ENCODE measurements at regions not wholly inside any gene's neighbourhood (a gene's known extent, or its start where the extent isn't known, plus 50 kb on each side); places are given as distances from the start of the nearest gene placed in this dataset.

DNA sequence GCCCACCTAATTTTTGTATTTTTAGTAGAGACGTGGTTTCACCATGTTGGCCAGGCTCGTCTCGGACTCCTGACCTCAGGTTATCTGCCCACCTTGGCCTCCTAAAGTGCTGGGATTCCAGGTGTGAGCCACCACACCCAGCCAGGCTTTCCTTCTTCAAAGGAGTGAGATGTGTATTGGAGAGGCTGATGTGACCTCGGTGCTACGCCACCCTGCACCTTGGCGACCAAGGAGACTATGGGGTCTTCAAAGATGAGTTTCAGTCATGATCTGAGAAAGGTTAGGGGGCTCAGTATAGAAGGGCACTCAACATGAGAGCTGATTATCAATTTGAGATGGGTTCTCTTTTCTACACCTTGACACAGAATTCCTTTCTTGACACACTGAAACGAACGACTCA is 284.2 kb upstream of the WWC1 start:
- DNase-seq, result no peak

DNA sequence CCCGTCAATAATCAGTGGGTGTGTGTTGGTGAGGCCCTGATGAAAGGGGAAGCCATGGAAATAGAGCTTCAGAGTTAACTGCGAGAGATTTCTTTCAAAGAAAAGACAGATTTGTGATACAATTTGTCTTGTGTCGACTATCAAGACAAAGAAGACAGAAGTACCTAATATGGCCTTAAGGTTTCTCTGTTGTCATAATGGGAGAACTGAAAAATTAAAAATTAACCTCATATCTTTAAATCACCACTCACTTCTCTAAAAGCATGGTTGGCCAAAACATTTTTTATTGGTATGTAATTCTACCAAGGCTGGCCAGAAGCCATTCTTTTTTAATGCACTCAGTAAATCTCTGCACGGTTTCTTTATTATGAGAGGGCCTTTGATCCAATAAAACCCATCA is 282.9 kb upstream of the WWC1 start:
- no peak for DNase-seq

DNA sequence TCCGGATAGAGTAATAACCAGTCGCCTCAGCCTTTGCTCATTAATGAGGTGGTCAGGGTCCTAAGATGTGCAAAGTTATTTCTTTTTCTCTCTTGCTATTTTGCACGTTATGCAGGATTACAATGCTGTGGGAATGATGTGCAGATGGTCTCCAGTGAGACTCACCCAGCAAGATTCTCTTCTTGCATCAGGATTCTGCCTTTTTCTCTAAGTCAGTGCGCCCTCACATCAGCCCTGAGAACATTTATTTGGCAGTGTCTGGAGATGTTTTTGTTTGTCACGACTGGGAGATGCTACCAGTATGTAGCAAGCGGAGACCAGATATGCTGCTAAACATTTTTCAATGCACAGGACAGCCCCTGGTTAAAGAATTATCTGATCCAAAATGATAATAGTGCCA is 280.3 kb upstream of the WWC1 start:
- no peak for DNase-seq

DNA sequence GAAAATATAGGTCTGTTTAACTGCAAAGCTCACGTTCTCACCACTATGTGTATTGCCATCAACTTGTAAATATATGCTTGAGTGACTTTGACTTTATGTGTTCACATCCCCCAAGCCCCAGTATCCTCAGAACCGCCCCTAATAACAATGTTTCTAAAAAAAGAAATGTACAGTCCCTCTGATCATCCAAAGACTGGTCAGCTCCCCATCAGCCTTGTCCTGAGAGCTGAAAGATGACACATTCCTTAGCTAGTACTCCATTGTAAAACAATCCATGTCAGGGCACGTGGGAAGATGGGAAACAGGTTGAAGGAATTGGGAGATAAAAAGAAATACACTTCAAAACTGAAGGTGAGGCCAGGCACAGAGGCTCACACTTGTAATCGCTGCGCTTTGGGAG is 279.4 kb upstream of the WWC1 start:
- DNase-seq, result no peak

DNA sequence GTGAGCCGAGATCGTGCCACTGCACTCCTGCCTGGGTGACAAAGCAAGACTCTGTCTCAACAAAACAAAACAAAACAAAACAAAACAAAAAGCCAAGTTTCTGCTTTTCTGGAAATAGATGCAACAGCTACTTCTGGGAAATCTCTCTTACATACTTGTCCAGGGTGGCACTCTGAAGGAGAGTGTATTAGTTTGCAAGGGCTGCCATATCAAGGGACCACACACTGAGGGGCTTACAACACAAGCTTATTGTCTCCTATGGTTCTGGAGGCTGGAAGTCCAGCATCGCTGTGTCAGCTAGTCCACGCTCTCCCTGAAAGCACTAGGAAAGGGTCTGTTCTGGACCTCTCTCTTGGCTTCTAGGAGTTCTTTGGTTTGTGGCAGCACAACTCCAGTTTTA is 277.9 kb upstream of the WWC1 start:
- DNase-seq, result no peak

DNA sequence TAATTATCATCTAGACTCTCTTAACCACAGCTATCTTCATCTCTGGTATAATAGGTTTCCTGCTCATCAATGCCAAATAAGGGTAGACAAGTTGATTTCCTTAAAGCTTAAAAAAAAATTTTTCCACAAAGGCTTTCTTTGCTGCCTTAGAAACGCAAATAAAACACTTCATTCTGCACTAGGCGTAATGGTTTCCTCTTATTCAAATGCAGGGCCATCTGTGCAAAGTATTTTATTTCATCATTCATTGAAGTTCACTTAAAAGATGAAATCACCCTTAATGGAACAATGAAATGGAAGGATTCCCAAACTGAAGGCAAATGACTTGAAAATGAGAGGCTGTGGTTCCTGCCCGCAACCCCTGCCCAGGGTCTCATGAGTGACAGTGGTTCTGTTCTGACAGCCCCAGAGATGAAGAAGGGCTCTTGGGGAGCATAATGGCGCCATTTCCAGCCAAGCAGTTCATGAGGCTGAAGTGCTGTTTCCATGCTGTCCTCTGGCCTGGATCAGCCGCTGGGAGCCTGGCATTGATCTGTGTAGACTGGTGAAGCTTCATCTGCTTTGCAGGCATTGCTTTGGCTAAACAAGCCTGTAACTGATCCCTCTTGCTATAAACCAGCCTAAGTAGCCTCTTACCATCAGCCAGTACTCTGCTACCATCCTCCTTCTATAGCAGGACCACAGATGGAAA is 276.9 kb upstream of the WWC1 start:
- DNase-seq, result no peak

DNA sequence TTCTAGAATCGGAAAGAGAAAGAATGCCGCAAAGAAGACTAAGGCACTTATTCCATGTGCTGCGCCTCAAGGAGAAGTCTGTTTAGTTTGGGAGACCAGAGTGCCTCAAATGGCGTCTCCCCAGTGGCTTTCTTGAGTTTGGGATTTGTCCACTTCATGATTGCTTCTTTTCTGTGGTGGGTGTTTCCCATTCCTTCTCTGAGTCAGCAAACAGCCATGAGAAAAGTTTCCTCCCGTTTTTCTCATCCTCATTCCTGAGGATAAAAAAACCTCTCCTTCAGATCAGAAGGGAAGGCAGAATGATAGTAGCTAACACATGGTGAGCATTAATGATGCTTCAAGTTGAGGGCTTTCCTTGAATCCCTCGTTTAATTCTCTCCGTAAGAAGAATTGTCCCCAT is 275.9 kb upstream of the WWC1 start:
- no peak for DNase-seq

DNA sequence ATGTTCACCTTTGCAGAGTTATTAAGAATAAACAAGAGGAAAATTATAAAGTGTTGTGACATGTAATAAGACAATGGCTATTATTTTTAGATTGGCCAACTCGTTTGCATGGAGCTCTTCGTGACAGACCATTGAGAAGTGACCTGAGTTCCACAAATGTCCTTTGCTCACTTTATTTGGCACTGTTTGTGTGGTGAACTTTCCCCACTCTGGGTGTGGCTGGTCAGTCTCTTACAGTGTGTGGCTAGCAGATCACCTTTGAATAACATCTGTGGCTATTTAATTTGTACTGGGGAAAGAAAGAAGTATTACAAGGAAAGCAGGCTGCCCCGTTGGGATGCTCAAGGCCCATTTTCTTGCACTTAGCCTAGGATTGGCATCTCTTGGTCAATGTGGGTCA is 274.1 kb upstream of the WWC1 start:
- no peak for DNase-seq

DNA sequence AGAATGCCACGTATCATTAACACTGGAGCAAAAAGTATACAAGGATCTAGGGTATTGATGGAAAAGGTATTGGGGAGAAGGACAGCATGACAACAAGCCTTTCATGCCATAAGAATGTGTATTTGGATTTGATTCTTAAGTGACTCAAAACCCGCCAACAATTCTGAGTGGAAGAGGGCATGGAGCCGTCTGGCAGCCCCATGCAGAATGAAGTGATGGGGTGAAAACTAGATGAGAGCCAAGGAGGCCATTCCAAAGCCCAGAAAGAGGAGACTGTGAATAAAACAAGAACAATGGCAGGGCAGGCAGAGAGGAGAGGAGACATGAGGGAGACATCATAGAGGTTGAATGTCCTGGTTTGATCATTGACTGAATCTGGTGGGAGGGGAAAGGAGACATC is 272.3 kb upstream of the WWC1 start:
- no peak for DNase-seq

DNA sequence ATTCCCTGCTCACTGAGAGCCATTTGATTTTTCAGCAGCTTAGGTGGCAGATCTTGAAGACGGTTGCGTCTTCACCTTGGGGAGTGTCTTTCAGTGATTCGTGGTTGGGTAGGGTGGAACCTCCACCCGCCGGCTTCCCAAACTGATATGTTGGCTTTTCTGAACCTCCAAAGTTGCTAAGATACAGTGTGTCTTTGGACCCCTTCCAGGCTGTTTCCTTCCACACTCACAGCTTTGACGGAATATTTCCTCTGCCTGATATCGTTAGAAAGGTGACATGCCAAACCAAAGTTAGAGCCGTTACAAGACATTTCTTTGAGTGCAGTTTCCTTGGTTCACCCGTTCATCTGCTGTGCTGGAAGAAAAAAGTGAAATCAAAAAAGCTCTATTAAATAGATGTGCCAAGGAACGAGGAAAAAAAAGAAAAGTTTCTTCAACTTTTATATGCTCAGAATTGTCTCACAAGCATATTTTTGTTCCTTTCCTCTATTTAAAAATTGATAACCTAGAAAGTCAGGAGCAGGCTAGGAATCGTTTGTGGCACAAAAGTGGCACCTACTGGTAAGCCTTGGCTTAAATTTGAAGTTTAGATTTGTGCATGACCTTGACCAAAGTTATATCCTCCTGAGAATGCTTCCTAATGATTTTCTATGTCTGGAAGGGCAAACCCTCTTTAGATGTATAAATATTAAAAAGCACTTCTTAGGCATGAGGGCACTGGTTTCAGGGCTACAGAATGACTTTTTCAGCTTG is 270.7 kb upstream of the WWC1 start:
- DNase-seq, result no peak

DNA sequence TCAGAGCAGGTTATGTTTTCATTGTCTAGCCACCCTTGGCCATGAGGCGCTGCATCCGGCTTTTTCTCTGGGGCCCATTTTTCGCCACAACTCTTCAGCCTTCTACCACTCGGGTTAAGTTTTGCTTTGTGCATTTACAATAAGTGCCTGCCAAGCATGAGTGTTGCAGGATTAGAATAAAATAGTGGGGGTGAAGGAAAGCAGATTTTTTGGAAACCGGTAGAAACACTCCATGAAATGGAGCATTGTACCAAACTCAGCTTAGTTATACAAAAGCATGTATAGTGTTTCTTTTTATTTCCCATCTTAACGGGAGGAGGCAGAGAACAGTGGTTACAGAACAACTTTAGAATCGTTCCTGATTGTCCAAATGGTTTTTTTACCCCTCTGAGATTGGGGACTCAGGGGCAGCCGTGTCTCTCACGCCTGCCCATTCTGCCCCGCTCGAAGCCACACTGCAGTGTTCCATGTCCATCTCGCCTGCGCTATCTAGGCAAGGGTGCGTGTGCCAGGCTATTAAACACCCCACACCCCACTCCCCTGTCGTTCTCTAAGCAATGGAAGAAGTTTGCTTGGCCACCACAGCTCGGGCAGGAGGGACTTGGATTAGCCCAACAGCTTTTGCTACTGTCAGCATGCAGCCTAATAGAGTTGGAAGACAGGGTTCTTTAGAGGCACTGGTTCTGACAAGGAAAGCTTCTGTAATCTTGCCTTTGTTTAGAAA is 268.8 kb upstream of the WWC1 start:
- DNase-seq, result no peak

DNA sequence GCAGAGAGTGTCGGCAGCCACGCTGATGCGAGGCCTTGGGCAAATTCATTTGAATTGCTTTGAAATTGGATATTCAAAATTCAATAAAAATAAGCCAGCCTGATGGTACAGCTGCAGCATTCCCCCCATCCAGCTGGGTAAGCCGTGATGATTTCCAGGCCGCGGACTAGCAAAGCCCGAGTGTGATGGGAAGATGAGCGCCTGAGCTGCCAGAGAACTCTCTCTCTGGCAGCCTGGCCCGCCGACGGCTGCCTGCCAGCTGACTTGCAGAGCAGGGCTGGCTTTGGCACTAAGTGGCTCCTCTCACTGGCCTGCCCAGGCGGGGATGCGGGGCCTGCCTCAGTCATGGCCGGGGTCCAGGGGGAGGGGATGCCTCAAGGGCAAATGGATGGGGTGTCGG is 268.3 kb upstream of the WWC1 start:
- DNase-seq, result no peak

DNA sequence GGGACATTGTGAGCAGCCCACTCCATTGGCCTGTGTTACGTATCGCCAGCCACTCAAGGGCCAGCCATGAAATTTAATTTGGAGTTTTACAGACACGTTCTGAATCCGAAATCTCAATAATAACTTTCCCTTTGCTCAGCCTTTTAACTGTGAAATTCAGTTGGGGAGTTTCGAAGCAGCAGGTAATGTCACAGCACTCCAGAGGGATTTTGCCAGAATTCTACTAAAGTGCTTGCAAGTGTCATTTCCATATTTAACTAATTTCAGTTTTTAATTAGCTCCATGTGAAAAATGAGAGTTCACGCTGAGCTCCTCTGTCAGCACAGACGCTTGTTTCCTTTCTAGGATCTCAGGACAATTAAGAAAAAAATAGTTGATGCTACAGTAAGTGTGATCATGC is 267.1 kb upstream of the WWC1 start:
- DNase-seq, result no peak

DNA sequence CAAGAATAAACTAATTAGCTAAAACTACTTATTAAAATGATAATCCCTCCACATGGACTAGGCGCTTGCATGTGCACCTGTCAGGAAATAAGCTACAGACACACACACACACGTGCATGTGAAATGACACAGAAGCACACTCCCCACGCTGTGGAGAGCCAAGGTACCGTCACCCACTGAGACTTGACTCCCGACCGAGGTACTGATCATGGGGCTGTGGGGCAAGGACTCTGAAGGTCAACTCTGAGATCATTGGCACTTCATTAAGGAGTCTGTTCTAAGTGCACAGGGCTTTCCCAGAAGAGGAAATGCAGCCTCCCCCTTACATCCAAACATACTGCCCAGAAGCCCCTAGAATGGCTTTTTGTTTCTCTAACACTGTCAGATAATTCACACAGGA is 264.4 kb upstream of the WWC1 start:
- DNase-seq, result no peak

DNA sequence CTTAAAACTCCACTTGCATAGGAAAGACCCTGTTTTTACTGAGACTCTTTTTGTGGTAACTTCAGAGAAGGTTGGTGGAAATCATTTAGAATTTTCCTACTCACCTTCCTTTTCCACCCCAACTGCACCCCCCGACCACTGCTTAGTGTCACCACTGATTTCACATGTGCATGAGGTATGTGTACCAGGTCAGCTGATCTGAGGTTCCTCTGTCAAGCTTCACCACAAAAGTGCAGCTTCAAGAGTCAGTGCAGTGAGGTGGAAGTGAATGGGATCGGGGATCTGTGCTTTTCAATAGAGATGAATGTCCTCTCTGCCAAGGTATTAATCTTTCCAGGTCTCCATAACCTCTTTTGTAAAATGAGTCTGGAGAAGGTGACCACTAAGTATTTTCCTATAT is 260.5 kb upstream of the WWC1 start:
- DNase-seq, result no peak

DNA sequence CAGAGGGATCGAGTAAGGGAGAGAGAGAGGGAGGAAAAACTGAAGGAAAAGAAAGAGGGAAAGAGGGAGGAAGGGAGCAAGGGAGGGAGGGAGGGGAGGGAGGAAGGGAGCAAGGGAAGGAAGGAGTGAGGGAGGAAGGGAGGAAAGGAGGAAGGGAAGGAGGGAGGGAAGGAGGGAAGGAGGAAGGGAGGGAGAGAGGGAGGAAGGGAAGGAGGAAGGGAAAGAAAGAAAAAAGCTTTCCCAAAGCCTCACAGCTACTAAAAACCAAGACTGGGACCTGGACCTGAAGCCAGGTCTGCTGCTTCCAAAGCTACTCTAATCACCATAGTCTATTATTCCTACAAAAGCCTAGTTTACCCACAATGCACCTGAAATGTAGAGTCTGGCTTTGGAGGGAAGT is 259.8 kb upstream of the WWC1 start:
- DNase-seq, result no peak

DNA sequence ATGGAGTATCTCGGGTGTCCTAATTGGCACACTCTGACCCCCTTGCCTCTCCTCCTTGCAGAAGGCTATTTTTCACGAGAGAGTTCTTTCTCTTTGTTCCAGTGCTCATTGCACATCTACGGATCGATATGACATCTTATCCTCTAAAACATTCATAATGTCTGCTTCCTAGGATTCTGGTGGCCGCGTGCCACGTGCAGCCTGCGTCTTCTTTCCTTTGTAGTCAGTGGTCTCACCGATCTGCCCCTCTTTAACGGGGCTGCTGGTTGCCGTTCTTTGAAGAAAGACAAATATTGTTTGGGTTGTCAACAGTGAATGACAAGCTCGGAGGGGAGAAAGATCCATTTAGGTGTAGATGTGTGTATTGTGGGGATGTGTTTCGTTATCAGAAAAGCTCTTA is 252.4 kb upstream of the WWC1 start:
- no peak for DNase-seq

DNA sequence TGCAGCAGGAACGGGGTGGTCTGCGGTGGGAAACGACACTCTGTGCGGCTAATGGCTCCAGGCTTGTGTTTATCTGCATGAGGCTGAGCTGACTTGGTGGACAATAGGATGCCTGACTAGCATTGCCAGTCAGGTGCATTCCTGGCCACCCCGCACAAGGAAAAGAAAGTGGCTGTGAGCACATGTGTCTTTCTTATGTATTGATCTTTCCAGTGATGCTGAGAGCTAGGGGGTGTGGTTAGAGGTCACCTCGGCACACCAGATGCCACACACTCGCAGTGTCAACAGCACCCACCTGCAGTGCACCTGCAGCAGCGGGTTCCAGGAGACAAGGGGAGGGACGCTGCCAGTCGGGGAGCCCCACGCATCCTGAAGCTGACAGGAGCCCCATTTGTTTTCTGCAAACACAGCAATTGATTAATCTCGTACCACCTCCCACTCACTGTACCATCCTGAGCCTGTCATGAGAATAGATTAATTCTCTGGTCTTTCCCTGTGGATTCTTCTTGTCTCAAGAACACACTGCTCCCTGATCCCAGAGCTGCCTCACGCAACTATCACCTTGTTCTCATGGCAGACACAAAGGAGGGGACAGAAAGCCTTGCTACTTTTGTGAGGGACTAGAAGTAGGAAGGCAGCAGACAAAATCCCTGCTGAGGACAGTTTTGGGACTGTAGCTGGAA is 251.7 kb upstream of the WWC1 start:
- DNase-seq, result no peak

DNA sequence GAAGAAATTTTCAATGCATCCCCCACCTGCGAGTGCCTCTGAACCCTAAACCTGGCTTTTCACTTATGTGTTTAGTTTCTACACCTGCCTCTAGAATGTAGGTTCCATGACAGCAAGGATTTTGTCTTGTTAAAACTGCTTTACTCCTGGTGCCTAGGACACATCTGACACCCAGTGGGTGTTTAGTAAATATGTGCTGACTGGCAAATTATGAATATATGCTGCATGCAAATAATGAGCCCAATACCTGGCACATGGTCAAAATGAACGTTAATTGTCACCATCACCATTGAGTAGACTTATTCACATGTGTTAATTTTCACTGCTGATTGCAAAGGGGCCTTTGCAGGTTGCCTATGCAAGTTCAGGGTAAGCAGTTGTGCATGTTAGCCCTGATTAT is 249.9 kb upstream of the WWC1 start:
- no peak for DNase-seq

DNA sequence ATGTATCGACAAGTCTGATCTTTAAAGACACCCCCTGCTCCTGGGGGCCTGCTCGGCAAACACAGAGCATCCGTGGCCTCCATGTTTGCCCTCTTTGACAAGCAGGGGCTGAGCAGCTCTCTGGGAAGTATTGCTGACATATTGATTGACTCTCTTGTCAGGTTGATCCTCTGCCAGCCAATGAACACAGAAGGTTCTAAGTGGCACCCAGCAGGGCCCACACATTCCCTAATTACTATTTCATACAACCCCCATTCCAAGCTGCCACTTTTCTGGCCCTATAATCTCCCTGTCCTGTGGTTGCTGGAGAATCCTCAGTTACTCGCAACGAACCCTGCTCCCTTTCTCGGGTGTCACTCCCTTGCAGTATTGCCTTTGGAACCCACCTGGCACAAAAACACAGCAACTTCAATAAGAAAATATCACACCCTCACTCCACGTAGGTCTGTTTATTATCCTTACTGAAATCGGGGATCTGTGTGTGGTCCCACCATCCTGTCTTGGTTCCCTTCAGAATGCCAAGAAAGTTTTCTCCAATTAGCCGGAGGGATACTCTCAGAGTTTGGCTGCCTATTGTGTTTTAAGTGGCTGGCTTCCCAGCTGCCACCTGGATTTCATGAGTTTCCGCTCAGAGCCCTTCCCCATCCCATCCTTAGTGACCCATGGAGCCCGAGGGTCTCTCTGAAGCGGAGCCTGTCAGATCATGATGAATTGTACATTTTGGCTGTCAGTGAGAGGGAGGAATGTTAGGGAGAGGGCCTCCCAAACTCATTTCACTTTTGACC is 249.0 kb upstream of the WWC1 start:
- DNase-seq, result no peak

DNA sequence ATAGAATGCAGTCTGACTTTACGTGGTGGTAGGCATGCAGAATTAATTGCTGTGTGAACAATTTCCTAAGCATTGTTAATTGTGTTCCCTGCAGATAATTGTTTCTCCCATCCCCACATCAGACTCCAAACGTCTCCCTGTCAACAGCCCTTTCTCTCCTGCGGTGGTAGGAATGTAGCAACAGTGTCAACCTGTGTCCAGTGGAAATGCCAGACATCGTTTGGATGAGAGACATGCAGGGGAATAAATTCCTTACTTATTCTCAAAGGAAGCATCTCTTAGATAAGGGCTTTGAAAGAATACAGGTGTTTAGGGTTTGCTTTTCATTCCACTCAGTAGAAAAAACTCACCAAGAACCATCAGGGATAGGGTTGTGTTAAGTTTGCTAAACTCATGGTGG is 245.3 kb upstream of the WWC1 start:
- no peak for DNase-seq

DNA sequence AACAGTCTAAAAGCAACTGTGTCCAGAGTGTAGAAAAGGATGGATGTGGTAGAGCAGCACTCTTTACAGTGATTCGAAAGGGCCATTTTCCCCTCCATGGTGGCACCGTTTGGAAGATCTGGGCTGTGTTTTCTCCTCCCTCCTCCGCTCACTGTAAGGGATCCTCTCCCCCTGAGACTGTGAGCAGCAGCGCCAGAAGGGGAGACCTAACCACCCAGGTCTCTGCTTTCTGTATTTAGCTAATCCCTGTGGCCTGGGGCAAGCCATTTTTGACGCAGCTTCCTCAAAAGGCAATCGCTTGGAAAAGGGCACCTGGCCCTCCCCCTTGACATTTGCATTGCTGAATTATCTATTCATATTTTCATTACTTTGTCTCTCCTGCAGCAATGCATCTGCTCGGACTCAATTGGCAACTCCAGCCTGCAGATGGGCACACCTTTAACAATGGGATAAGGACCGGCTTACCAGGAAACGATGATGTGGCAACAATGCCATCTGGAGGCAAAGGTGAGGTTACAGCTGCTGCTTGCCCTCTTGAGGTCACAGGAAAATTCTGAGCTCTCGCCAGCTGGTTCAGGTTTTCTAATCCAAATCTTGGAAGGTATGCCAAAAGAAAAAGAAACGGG is 244.3 kb upstream of the WWC1 start:
- no peak for DNase-seq
